ENCODE measurements at regions not wholly inside any gene's neighbourhood (a gene's known extent, or its start where the extent isn't known, plus 50 kb on each side); places are given as distances from the start of the nearest gene placed in this dataset.
"Not testable (repeated sequence)": the region's sequence is repeated elsewhere in the genome, so short reads cannot be mapped to it uniquely, and the experiment has no call there.

- Histone ChIP-seq H3K4me1 (peaks cover 0 to 8% (median 0%) of the 10 kb centered on the region in 12 donors), H3K4me3 (no peak overlapping the region), H3K27ac (no peak overlapping the region), H3K9me3 (peaks cover 0 to 14% (median 0%) of the 10 kb centered on the region in 12 donors), H3K27me3 (no peaks in the 10 kb centered on the region), H3K36me3 (no peaks in the 10 kb centered on the region)
- TF ChIP-seq CTCF (IDR thresholded peaks at IDR 0.05) = no peak
- intact Hi-C loops (cut with DNase I) = no loop called here
- DNase-seq (no peak), ATAC-seq (no peak)
- 84 to 96% (median 87%) methylated on average over 2 of the region's 2 CpGs for WGBS, 4 donors
Measured at GRCh38 chr7:137122145-137122544, 221.4 kb downstream of the PTN start.

- intact Hi-C loops (cut with DNase I) = no loop called here
Measured at GRCh38 chr7:137120690-137121089, 222.8 kb downstream of the PTN start.

DNA sequence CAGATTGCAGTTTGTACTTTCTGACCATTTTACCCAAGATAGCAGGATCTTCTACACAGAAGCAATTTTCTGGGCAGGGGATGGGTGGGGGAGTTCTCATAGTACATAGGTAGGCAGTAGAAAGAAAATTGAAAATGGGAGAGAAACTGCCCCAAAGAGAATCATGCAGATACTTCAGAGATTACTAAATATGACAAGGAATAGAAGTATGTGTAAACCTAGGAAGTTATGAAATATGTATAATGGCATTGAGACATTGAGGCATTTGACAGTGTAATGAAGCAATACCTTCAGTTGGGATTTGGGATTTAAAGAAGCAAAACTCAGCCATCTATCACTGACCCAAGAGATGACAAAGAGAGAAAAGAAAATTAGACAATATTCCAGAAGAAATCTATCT lies 233.0 kb downstream of the PTN start:
- no peak overlapping the region for H3K27ac ChIP-seq
- peaks cover 0 to 6% (median 0%) of the 10 kb centered on the region in 12 donors for H3K9me3 ChIP-seq
- TF ChIP-seq CTCF (IDR thresholded peaks at IDR 0.05) (no peak), POLR2A (IDR thresholded peaks at IDR 0.05) (no peak)
- no peak for DNase-seq
- intact Hi-C loops (cut with DNase I) = no loop called here
- no peak for ATAC-seq
- no peak overlapping the region for H3K4me3 ChIP-seq
- H3K4me1 ChIP-seq = no peaks in the 10 kb centered on the region
- no peaks in the 10 kb centered on the region for H3K27me3 ChIP-seq
- no peaks in the 10 kb centered on the region for H3K36me3 ChIP-seq

More at GRCh38 chr7:137120690-137121089, 222.8 kb downstream of the PTN start:
- ATAC-seq (no peak), DNase-seq (no peak)
- H3K9me3 ChIP-seq = peaks cover 0 to 14% (median 0%) of the 10 kb centered on the region in 12 donors
- 57 to 65% (median 63%) methylated on average over 2 of the region's 2 CpGs for WGBS, 4 donors
- H3K27ac ChIP-seq = no peak overlapping the region
- peaks cover 0 to 8% (median 0%) of the 10 kb centered on the region in 12 donors for H3K4me1 ChIP-seq
- no peak overlapping the region for H3K4me3 ChIP-seq
- no peaks in the 10 kb centered on the region for H3K27me3 ChIP-seq
- no peaks in the 10 kb centered on the region for H3K36me3 ChIP-seq
- no peak for TF ChIP-seq CTCF (IDR thresholded peaks at IDR 0.05)
- TF ChIP-seq POLR2A (IDR thresholded peaks at IDR 0.05) = no peak

- intact Hi-C loops (cut with DNase I) = no loop called here
- peaks cover 0 to 6% (median 0%) of the 10 kb centered on the region in 12 donors for H3K9me3 ChIP-seq
- WGBS, 4 donors = 72 to 87% (median 78%) methylated on average over 3 of the region's 3 CpGs
- DNase-seq = no peak
- TF ChIP-seq CTCF (IDR thresholded peaks at IDR 0.05) (no peak), POLR2A (IDR thresholded peaks at IDR 0.05) (no peak)
- no peaks in the 10 kb centered on the region for H3K27me3 ChIP-seq
- no peak overlapping the region for H3K4me3 ChIP-seq
- no peak overlapping the region for H3K27ac ChIP-seq
- no peak for ATAC-seq
- H3K36me3 ChIP-seq = no peaks in the 10 kb centered on the region
- H3K4me1 ChIP-seq = no peaks in the 10 kb centered on the region
Measured at GRCh38 chr7:137110091-137110509, 233.4 kb downstream of the PTN start.

GRCh38 chr7:137107802-137108201 lies 235.7 kb downstream of the PTN start:
- intact Hi-C loops (cut with DNase I); ATAC-seq; H3K27me3 ChIP-seq; H3K27ac ChIP-seq; H3K4me3 ChIP-seq; H3K9me3 ChIP-seq; H3K36me3 ChIP-seq; H3K4me1 ChIP-seq; DNase-seq: not testable (repeated sequence)
- WGBS, 4 donors = 82 to 98% (median 89%) methylated on average over 2 of the region's 2 CpGs

GRCh38 chr7:137103526-137103925 lies 235.1 kb downstream of the CHRM2 start:
- H3K36me3 ChIP-seq; intact Hi-C loops (cut with DNase I); H3K4me1 ChIP-seq; H3K27me3 ChIP-seq; H3K27ac ChIP-seq; DNase-seq; ATAC-seq; H3K4me3 ChIP-seq: not testable (repeated sequence)
- peaks cover 0 to 10% (median 0%) of the 10 kb centered on the region in 12 donors for H3K9me3 ChIP-seq
- 76 to 83% (median 79%) methylated on average over 8 of the region's 8 CpGs for WGBS, 4 donors
